Colonic mucosa (tissue), 4 donors: ENCODE measurements at regions not wholly inside any gene's neighbourhood (a gene's known extent, or its start where the extent isn't known, plus 50 kb on each side); places are given as distances from the start of the nearest gene placed in this dataset.
A peak's percentile ranks its signal among the peaks of the same experiment; 100 is the strongest.

Experiments
- DNase-seq: peaks from one replicate; pipeline ENCODE4 v3.0.0-alpha.2; 2020
- H3K27ac ChIP-seq: fragments of 200-600 bp; one replicate; pipeline ENCODE4 v1.8.0; 2021
- H3K27me3 ChIP-seq: fragments of 200-600 bp; one replicate; pipeline ENCODE4 v1.8.0; 2021
- H3K36me3 ChIP-seq: fragments of 200-600 bp; one replicate; pipeline ENCODE4 v1.8.0; 2021
- H3K4me1 ChIP-seq: fragments of 200-600 bp; one replicate; pipeline ENCODE4 v1.8.0; 2021; ENCODE audit warnings: mild to moderate bottlenecking
- H3K4me3 ChIP-seq: fragments of 200-600 bp; one replicate; pipeline ENCODE4 v1.8.0; 2021
- H3K9ac ChIP-seq, 2 donors: one replicate each; pipeline ENCODE4 v1.7.0; 2013; ENCODE audit warnings: control low read depth in 2 of 2, low read depth in 2 of 2, low read length in 2 of 2
- H3K9me3 ChIP-seq: fragments of 200-600 bp; one replicate; pipeline ENCODE4 v1.8.0; 2021
- intact Hi-C: fragments of 100-400 bp; cut with DNase I; formaldehyde crosslinking; loops from one replicate; pipeline ENCODE4 v1.14.1; 2022
- TF ChIP-seq, protein P1 (sequence below): fragments of 200-600 bp; IDR thresholded peaks from one replicate; pipeline ENCODE4 v1.8.0; 2022; ENCODE audit warnings: antibody characterized with exemption, mild to moderate bottlenecking
- donor health status: healthy.
- donor health status: DM: no; HTN: no; CAD: no.
- donor health status: DM: no; HTN: no; CAD: no.

DNA sequence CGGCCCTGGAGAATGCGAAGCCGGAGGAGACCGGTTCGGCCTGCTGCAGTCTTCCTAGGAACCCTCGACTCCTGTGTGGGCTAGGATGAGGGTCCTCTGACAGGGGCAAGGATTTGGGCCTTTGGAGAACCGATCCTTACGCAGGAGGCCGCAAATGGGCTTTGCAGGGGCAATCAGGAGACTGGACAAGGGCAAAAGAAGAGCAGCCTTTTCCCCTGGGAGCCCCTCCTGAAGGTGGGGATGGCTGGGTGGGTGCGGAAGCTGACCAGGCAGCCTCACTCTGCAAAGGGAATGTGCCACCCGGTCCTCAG, 111.7 kb downstream of the NAV1 start:
- DNase-seq = no peak
- Histone ChIP-seq H3K9ac (peak overlapping the region; percentile 64 to 86), H3K27ac (peak overlapping the region; percentile 87), H3K27me3 (peaks cover 11% of the 10 kb centered on the region), H3K9me3 (no peaks in the 10 kb centered on the region), H3K4me1 (peaks cover 12% of the 10 kb centered on the region), H3K36me3 (no peaks in the 10 kb centered on the region), H3K4me3 (peak overlapping the region; percentile 70)
- intact Hi-C loops = loop anchor here (5.0 kb wide), 1 partner anchor 37 kb away; no protein-coding TSS in a partner anchor
- TF ChIP-seq, protein P1, sequence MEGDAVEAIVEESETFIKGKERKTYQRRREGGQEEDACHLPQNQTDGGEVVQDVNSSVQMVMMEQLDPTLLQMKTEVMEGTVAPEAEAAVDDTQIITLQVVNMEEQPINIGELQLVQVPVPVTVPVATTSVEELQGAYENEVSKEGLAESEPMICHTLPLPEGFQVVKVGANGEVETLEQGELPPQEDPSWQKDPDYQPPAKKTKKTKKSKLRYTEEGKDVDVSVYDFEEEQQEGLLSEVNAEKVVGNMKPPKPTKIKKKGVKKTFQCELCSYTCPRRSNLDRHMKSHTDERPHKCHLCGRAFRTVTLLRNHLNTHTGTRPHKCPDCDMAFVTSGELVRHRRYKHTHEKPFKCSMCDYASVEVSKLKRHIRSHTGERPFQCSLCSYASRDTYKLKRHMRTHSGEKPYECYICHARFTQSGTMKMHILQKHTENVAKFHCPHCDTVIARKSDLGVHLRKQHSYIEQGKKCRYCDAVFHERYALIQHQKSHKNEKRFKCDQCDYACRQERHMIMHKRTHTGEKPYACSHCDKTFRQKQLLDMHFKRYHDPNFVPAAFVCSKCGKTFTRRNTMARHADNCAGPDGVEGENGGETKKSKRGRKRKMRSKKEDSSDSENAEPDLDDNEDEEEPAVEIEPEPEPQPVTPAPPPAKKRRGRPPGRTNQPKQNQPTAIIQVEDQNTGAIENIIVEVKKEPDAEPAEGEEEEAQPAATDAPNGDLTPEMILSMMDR = no peak

DNA sequence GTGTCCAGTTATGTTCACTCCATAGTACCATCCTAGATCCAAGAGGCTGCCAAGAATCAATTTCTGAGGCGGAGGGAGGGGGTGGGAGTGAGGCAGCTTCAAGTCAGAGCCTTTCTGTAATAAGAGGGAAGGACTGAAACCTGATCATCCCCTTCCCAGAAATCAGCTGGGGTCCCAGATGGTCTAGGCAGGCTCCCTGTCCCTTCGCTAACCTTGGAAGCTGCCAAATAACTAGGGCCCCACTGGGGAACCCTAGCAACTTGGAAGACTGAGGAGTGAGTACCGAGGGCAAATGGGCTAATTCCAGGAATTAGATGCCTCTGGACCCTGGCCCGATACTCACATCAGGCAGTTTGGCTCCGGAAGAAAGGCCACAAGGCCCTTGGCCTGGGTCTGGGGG, 113.3 kb downstream of the NAV1 start:
- H3K27ac ChIP-seq = no peak overlapping the region
- no peak overlapping the region for H3K9ac ChIP-seq
- no peaks in the 10 kb centered on the region for H3K9me3 ChIP-seq
- no peaks in the 10 kb centered on the region for H3K36me3 ChIP-seq
- peaks cover 24% of the 10 kb centered on the region for H3K4me1 ChIP-seq
- TF ChIP-seq, protein P1 = no peak
- intact Hi-C loops = loop anchor here (5.0 kb wide), 1 partner anchor 35 kb away; no protein-coding TSS in a partner anchor
- peaks cover 11% of the 10 kb centered on the region for H3K27me3 ChIP-seq
- no peak overlapping the region for H3K4me3 ChIP-seq
- DNase-seq = no peak

DNA sequence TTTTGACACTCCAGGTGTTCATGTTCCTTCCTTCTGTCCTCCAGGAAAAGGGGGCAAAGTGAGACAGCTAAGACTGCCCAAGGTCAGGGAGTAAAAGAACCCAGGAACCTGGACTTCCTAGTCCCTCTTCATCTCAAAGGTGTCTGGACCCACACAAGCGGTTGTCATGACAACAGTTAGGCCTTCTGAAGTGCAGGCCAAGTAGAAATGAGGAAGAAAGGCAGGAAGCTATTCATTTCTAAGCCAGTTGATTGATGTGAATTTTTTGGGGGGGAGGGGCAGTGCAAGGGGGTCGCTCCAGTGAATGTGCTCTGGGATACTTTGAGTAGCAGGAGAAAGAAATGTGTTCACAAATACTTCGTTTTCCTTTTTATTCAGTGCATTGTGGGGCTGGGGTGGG, 114.3 kb downstream of the NAV1 start:
- H3K9ac ChIP-seq = no peak overlapping the region
- no peak for DNase-seq
- peaks cover 24% of the 10 kb centered on the region for H3K4me1 ChIP-seq
- no peak overlapping the region for H3K27ac ChIP-seq
- no peaks in the 10 kb centered on the region for H3K36me3 ChIP-seq
- no peak overlapping the region for H3K4me3 ChIP-seq
- intact Hi-C loops = loop anchor here (5.0 kb wide), 1 partner anchor 34 kb away; no protein-coding TSS in a partner anchor
- TF ChIP-seq, protein P1 = no peak
- peaks cover 11% of the 10 kb centered on the region for H3K27me3 ChIP-seq
- H3K9me3 ChIP-seq = no peaks in the 10 kb centered on the region

DNA sequence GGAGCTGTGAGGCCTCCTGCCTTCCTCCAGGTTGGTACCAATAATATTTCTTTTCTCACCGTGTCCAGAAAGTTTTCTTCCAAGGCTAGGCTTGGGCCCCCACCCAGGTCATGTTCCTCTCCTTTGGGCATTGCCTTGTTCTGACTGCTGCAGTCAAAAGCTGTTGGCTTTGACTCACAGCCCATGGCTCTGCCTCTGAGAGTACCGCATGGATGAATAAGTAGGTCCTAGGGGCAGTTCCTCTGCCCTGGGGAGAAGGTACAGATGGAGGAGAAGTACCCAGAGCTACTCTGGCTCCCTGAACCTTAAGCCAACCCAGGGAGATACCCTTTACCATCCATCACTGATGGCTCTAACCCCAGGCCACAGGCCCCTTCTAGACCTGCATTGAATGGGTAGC, 115.0 kb downstream of the NAV1 start:
- DNase-seq = no peak
- Histone ChIP-seq H3K36me3 (no peaks in the 10 kb centered on the region), H3K27me3 (peaks cover 8% of the 10 kb centered on the region), H3K9ac (no peak overlapping the region), H3K9me3 (no peaks in the 10 kb centered on the region), H3K27ac (no peak overlapping the region), H3K4me1 (peaks cover 22% of the 10 kb centered on the region), H3K4me3 (no peak overlapping the region)
- intact Hi-C loops = loop anchor here (5.0 kb wide), 1 partner anchor 33 kb away; no protein-coding TSS in a partner anchor
- TF ChIP-seq, protein P1 = no peak

DNA sequence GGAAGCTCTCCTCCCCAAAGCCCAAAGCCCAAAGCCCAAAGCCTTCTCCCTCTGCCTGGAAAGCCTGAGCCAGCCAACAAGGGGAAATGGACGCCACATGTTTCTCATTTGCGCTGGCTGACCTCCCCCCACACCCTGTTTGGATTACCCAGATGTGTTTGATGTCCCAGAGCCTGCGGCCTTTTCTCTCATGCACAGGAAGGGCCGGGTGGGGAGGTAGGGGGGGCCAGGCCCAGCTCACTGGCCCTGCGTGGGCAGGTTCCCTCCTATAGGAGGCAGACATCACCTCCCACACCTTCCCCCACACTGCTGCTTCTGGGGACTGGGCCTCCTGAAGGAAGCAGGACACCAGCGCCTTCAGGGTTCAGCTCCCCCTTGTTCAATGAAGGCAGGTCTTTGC, 116.3 kb downstream of the NAV1 start:
- Histone ChIP-seq H3K9ac (no peak overlapping the region), H3K4me3 (no peak overlapping the region), H3K27me3 (no peaks in the 10 kb centered on the region), H3K4me1 (peaks cover 11% of the 10 kb centered on the region), H3K9me3 (no peaks in the 10 kb centered on the region), H3K36me3 (no peaks in the 10 kb centered on the region), H3K27ac (no peak overlapping the region)
- intact Hi-C loops = no loop called here
- no peak for DNase-seq
- TF ChIP-seq, protein P1 = no peak
